ENCODE measurements at regions not wholly inside any gene's neighbourhood (a gene's known extent, or its start where the extent isn't known, plus 50 kb on each side); places are given as distances from the start of the nearest gene placed in this dataset.

DNA sequence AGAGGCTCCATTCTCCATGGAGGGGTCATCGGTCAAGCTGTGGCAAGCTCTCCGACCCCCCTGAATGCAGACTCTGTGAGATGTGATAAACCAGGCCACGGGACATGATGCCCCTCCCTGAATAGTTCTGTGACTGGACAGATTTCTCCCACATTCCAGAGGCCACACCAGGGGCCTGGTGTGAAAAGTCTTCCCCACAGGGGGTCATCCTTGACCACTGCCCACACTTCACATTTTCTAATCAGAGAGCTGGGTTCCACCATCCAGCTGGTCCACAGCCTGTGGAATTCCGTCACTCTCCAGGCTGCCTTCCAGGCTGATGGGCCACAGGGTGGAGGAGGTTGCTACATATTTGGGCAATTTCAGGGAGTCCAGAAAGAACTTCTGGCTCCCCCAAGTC lies 51.3 kb upstream of the CYRIA start:
- DNase-seq: no peak

DNA sequence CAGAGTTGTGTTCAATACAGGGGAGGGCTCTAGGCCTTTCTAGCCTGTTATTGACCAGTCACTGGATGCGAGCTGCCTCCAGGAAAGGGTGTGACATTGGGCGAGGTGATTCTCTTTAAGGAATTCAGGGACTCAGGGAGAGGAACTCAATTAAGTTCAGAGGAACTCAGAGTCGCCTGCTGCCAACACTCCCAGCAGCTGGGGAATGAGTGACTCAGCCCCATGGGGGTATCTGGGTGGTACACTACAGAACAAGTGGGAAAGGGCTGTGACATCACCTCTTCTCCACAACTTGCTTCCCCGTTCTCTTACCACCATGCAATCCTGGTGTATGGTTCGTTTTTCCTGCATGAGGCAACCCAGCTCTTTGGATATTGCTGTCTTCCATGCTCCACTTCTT lies 50.4 kb upstream of the CYRIA start:
- no peak for DNase-seq

Measured in hematopoietic multipotent progenitor cell treated with erythropoietin and hydrocortisone succinate and interleukin-3 and kit ligand, for 4 days (in vitro differentiated cells).